ENCODE measurements at regions not wholly inside any gene's neighbourhood (a gene's known extent, or its start where the extent isn't known, plus 50 kb on each side); places are given as distances from the start of the nearest gene placed in this dataset.

DNA sequence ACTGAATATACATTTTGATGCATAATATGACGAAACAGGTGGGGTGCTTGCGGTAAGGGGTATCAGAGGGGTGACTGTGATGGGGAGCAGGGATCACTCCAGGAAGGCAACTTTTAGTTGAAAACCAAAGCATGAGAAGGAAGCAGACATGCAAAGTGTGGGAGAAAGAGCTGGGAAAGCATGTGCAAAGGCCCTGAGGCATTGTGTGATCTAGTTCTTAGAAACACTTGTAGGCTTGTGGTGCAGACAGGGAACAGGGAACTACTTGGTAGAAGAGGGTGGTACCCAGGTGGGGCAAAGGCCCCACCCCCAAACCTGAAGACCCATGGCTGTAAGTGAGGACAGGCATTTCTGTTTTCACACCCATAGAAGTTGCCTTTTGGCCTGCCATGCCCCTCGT is 459.9 kb upstream of the EEF2KMT start:
- no peak for ATAC-seq
- no peaks in the 10 kb centered on the region for H3K36me3 ChIP-seq
- no peak overlapping the region for H3K4me3 ChIP-seq
- no peaks in the 10 kb centered on the region for H3K9me3 ChIP-seq
- 86 to 92% (median 89%) methylated on average over 3 of the region's 3 CpGs for WGBS, 4 donors
- H3K27me3 ChIP-seq: no peaks in the 10 kb centered on the region
- intact Hi-C loops (cut with DNase I): no loop called here
- TF ChIP-seq, protein P1, sequence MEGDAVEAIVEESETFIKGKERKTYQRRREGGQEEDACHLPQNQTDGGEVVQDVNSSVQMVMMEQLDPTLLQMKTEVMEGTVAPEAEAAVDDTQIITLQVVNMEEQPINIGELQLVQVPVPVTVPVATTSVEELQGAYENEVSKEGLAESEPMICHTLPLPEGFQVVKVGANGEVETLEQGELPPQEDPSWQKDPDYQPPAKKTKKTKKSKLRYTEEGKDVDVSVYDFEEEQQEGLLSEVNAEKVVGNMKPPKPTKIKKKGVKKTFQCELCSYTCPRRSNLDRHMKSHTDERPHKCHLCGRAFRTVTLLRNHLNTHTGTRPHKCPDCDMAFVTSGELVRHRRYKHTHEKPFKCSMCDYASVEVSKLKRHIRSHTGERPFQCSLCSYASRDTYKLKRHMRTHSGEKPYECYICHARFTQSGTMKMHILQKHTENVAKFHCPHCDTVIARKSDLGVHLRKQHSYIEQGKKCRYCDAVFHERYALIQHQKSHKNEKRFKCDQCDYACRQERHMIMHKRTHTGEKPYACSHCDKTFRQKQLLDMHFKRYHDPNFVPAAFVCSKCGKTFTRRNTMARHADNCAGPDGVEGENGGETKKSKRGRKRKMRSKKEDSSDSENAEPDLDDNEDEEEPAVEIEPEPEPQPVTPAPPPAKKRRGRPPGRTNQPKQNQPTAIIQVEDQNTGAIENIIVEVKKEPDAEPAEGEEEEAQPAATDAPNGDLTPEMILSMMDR (IDR thresholded peaks at IDR 0.05): no peak
- TF ChIP-seq POLR2A (IDR thresholded peaks at IDR 0.05): no peak
- no peak overlapping the region for H3K27ac ChIP-seq
- H3K4me1 ChIP-seq: no peaks in the 10 kb centered on the region
- no peak for DNase-seq

DNA sequence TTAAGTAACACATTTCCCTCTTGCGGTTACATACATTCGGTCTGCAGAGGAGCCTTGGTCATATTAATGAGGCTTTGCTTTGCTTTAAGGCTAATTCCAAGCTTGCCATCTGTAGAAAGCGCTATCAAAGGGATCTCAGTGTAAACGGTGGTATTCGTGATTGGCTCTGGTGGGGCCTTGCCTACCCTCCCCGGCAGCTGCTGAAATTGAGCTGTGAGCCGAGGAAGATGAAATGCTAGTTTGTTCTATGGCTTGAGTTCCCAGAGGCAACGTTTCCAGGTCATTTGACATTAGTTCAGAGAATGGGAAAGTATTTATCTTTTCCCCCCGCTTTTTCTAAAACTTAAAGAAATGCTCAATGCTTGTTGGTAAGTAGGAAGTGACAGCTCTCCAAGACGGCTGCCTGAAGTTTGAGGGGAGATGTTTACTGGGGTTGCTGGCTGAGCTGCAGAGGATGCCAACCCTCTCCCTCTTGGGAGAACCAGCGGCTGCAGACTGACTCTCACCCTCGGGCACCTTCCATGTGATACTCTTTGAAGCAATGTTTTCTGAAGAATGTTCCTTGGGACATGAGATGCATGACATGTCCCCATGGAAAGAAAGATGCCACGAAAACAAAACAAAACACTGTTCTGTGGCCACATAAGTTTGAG is 458.7 kb upstream of the EEF2KMT start:
- ATAC-seq: no peak
- WGBS, 4 donors: 75 to 79% (median 77%) methylated on average over 13 of the region's 13 CpGs

DNA sequence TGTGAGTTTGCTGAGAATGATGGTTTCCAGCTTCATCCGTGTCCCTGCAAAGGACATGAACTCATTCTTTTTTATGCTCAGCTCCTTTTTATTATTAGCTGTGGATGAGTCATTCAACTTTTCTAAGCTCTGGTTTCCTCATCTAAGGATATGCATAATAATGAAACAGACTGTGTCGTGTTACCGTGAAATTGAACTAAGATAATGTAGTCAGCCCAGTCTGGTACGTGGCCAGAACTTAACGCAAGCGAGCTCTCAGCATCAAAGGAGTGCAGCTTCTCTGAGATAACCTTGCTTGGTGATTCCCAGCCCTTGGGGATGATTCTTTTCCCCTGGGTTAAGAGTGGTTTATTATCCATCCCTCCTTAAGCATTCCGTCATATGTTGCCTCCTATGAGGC is 454.3 kb upstream of the EEF2KMT start:
- H3K4me1 ChIP-seq: no peaks in the 10 kb centered on the region
- H3K4me3 ChIP-seq: no peak overlapping the region
- TF ChIP-seq, protein P1 (IDR thresholded peaks at IDR 0.05): no peak
- no peak for TF ChIP-seq POLR2A (IDR thresholded peaks at IDR 0.05)
- 43 to 64% (median 58%) methylated on average over 7 of the region's 7 CpGs for WGBS, 4 donors
- DNase-seq (no peak), ATAC-seq (no peak)
- intact Hi-C loops (cut with DNase I): no loop called here
- no peaks in the 10 kb centered on the region for H3K27me3 ChIP-seq
- H3K9me3 ChIP-seq: peaks cover 0 to 6% (median 0%) of the 10 kb centered on the region in 12 donors
- H3K27ac ChIP-seq: no peak overlapping the region
- H3K36me3 ChIP-seq: no peaks in the 10 kb centered on the region

More for the DNA sequence above, 458.7 kb upstream of the EEF2KMT start:
- Histone ChIP-seq H3K4me3 (no peak overlapping the region), H3K36me3 (no peaks in the 10 kb centered on the region), H3K27ac (no peak overlapping the region), H3K27me3 (no peaks in the 10 kb centered on the region), H3K9me3 (no peaks in the 10 kb centered on the region), H3K4me1 (no peaks in the 10 kb centered on the region)
- no peak for DNase-seq
- intact Hi-C loops (cut with DNase I): no loop called here
- TF ChIP-seq, protein P1 (IDR thresholded peaks at IDR 0.05): no peak
- TF ChIP-seq POLR2A (IDR thresholded peaks at IDR 0.05): no peak

DNA sequence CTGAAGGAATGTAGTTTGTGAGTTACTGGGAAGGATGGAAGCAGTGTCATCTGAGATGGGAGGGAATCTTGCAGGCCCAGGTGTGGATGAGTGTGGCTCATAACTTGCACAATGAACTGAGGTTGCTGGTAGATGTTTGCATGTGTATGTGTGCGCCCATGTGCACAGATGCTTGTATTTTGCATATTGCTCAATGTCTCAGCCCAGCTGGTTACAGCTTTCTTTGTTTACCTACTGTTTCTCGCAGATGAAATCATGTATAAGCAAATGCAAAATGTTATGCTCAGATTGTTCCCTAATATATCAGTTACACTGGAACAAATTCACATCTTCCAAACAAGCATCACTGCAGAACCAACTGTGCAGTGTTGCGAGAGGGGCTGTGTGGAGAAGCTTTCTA is 452.2 kb upstream of the EEF2KMT start:
- TF ChIP-seq POLR2A (IDR thresholded peaks at IDR 0.05): no peak
- TF ChIP-seq, protein P1 (IDR thresholded peaks at IDR 0.05): no peak
- Histone ChIP-seq H3K27ac (no peak overlapping the region), H3K4me1 (no peaks in the 10 kb centered on the region), H3K36me3 (no peaks in the 10 kb centered on the region), H3K9me3 (peaks cover 0 to 9% (median 0%) of the 10 kb centered on the region in 12 donors), H3K27me3 (no peaks in the 10 kb centered on the region), H3K4me3 (no peak overlapping the region)
- intact Hi-C loops (cut with DNase I): no loop called here
- WGBS, 4 donors: 81 to 85% (median 83%) methylated on average over 3 of the region's 3 CpGs
- ATAC-seq (no peak), DNase-seq (no peak)

Measured in heart left ventricle (tissue), 16 donors.